NCI-H1105 (cell line): ENCODE measurements at regions not wholly inside any gene's neighbourhood (a gene's known extent, or its start where the extent isn't known, plus 50 kb on each side); places are given as distances from the start of the nearest gene placed in this dataset.
"Not testable (repeated sequence)": the region's sequence is repeated elsewhere in the genome, so short reads cannot be mapped to it uniquely, and the experiment has no call there.

ENCODE experiments used
- DNase-seq: peaks from one replicate; lab custom pipeline; 2025; lab: John Stamatoyannopoulos, UW

- DNase-seq, result not testable (repeated sequence)
Measured at GRCh38 chr4:31750581-31750980, 1030.4 kb downstream of the PCDH7 start.

DNA sequence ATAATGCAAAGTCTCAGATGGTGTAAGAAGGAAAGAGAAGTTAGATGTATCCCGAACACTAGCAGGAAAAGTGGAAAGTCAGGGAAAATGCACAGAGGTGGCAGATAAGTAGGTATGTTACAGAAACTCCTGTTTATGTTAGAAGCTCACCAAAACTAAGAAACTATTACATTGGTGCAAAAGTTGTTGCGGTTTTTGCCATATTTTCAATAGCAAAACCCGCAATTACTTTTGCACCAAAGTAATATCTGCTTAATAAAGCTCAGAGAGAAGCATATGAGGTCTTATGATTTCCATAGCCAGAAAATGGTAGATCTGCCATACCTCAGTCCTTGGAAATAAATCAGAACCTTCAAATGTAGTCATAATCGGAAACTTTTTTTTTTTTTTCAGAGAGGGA, 1035.6 kb downstream of the PCDH7 start:
- DNase-seq, result no peak

DNA sequence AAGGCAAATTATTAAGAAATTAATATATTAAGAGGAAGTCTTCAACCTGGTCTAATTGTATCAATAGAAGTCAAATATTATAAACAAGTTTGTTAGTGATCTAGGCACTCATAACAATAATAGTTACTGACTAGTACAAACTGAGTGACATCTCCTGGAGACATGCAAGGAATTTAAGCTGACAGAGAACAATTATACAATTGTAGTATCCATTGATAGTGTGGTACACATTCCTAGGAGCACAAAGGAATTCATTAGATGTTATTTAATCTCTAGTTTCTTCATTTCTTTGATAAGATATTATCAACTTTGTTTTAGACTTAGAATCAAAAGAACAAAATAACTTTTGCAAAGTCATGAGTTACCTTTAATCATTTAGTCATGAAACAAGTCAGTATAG, 1048.6 kb downstream of the PCDH7 start:
- no peak for DNase-seq

GRCh38 chr4:31783311-31783710, 1063.1 kb downstream of the PCDH7 start:
- no peak for DNase-seq

DNA sequence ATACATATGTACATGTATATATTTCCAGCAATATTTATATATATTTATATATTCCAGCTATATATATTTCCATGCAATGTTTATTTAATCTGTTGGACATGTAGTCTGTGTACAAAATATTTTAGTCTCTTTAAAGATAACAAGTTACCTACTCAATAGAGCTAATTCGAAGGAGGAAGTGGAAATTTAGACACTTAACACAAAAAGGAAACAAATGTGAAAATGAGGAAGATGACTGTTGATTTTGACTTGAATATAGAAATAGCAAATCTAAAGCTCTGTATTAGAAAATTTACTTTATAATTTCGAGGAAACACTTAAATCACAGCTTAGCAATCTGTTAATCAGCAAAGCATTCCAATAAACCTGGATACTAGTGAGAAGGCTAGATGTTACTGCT, 1064.4 kb downstream of the PCDH7 start:
- DNase-seq, result no peak

DNA sequence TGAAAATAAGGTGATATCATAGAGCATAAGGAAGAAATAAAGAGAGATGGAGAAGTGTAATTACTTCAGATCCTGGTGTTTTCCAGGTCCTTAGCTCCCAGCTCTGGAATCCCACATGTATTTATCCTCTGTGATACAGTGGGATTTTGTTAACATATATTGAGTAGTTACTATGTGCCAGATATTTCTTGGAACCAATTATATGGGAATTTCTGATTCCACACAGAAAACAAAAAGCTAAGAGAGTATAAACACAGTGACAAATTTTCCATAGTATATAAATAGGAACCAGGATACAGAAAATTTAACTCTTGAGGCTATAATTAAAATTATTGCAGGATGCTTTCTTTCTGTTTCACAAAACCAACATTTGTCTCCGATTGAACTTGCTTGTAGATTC, 1067.5 kb downstream of the PCDH7 start:
- DNase-seq, result no peak

DNA sequence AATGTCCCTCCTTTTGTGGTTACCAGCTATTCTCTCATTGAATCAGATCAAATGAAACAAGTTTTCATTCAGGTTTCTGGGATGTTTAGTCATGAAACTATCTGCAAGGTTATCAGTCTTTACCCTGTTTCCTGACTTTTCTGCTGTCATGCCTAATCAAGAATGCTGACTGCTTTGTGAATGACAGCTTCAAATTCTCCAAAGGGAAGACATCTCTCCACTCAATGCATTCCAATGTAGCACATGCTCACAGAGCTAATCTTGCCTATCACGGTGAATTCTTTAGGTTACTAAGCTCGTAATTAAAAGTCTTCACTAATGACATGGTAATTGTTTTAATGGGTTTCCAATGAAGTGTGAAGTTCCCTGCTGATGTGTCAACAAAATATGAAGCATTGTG, 1068.5 kb downstream of the PCDH7 start:
- no peak for DNase-seq

GRCh38 chr4:31791666-31792065, 1071.5 kb downstream of the PCDH7 start:
- DNase-seq, result no peak

DNA sequence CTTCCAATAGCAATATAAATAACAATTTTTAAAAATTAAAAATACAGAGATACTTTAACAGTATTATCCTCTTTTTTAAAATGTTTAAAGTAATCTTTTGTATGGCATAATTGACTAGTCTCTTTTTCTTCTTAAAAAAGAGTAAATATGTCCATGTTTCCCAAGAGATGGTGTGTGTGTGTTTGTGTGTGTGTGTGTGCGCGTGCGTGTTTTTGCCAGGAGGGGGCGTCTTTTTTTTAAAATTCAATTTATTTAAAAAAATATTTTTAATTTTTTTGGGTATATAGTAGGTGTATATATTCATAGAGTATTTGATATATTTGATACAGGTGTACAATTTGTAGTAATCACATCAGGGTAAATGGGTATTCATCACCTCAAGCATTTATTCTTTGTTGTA, 1073.7 kb downstream of the PCDH7 start:
- no peak for DNase-seq

DNA sequence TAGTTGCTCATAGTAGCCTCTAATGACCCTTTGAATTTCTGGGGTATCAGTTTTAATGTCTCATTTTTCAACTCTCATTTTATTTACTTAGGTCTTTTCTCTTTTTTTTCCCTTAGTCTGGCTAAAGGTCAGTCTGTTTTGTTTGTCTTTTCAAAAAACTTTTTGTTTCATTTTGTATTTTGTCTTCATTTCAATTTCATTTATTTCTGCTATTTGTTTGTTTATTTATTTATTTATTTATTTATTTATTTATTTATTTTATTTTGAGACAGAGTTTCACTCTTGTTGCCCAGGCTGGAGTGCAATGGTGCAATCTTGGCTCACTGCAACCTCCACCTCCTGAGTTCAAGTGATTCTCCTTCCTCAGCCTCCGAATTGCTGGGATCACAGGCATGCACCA, 1076.9 kb downstream of the PCDH7 start:
- DNase-seq, result not testable (repeated sequence)

GRCh38 chr4:31803526-31804195, 1083.5 kb downstream of the PCDH7 start:
- no peak for DNase-seq

DNA sequence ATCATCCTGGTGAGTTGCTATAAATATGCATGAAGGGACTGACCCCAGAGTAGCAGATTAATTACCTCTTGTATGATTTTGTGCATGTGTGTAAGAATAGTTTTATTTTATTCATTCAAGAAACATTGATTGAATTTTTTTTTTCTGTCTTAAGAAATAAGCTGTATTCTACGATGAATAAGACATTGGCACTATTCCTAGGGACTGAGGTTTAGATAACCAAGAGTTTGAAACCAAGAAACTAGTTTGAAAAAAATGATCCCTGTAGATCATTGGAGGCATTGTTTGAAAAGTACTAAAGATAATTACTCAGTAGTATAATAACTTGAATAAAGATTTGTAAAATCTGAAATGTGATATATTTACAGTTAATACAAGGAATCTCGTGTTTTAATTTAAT, 1086.9 kb downstream of the PCDH7 start:
- DNase-seq, result no peak

- DNase-seq, result no peak
Measured at GRCh38 chr4:31844350-31844749, 1124.2 kb downstream of the PCDH7 start.

GRCh38 chr4:31851946-31852345, 1131.8 kb downstream of the PCDH7 start:
- DNase-seq, result no peak

DNA sequence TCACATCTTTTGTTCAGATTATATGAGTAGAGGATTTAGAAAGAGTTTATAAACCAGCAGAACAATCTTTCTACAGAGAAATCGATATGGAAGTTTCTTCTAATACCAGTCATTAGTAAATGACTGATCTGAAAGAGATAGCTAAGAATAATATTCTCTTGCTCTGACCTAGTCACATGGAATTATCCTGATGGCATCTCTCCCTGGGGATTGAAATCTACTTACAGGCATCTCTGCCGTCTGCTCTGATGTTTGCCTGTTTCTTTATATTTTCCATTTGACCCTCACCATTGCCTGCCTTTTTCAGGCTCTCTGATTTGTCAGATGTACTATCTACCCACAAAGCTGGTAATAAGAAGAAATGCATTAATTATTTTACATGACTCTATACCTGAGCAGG, 1157.3 kb downstream of the PCDH7 start:
- DNase-seq, result no peak

GRCh38 chr4:31880837-31881236, 1160.7 kb downstream of the PCDH7 start:
- DNase-seq, result not testable (repeated sequence)

- no peak for DNase-seq
Measured at GRCh38 chr4:31896349-31896748, 1176.2 kb downstream of the PCDH7 start.

DNA sequence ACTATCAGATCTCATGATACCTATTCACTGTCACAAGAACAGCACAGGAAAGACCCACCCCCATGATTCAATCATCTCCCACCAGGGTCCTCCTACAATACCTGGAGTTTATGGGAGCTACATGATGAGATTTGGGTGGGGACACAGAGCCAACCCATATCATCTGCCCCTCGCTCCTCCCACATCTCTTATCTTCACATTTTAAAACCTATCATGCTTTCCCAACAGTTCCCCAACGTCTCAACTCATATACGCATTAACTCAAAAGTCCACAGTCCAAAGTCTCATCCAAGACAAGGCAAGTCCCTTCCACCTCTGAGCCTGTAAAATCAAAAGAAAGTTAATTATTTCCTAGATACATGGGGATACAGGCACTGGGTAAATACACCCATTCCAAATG, 1185.2 kb downstream of the PCDH7 start:
- no peak for DNase-seq

DNA sequence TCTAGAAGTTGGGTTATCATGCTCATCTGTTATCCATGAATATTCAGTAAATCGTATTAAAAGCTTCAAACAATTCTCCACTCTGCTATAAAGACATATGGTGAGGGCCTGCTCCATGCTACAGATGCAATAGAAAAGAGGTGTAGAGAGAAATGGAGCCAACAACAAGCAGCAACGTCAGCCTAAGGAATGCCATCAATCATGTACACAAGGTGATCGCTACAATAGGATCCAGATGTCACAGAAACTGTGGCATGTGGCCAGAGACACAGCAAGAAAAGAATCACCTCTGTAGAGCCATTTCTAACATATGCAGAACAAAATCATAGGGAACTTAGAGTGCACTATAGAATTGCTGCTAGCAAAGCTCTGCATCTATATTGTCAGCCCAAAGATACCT, 1188.1 kb downstream of the PCDH7 start:
- DNase-seq, result no peak

DNA sequence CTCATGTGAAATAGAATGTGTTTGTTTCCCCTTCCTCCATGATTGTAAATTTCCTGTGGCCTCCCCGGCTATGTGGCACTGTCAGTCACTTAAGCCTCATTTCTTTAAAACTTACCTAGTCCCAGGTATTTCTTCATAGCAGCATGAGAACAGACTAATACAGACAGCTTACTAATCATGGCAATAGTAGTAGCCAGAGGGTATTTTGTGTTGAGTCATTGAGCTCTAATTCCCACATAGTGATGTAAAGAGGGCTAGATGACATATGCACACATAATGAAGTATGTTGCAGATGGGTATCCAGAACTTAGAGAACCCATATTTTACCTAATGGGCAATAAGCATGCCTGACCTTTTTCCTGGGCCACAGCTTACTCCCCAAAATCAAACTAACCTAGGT, 1197.2 kb downstream of the PCDH7 start:
- no peak for DNase-seq

GRCh38 chr4:31918891-31919290, 1198.7 kb downstream of the PCDH7 start:
- DNase-seq, result no peak

- DNase-seq, result no peak
Measured at GRCh38 chr4:31923634-31924033, 1203.5 kb downstream of the PCDH7 start.

- DNase-seq, result no peak
Measured at GRCh38 chr4:31929676-31930345, 1209.6 kb downstream of the PCDH7 start.

- DNase-seq, result no peak
Measured at GRCh38 chr4:31946456-31946855, 1226.3 kb downstream of the PCDH7 start.
